Liver (tissue), 8 donors: ENCODE measurements at regions not wholly inside any gene's neighbourhood (a gene's known extent, or its start where the extent isn't known, plus 50 kb on each side); places are given as distances from the start of the nearest gene placed in this dataset.

Experiments
- DNase-seq: peaks from one replicate; pipeline ENCODE4 v3.0.0-alpha.2; 2017; ENCODE audit warnings: low spot score
- H3K27ac ChIP-seq, 2 donors: one replicate each; pipeline ENCODE4 v1.7.0; 2013; ENCODE audit warnings: inconsistent platforms in 2 of 2, low read length in 2 of 2, control low read depth in 1 of 2, low read depth in 1 of 2, mild to moderate bottlenecking in 1 of 2
- H3K27me3 ChIP-seq, 4 donors: one replicate each; pipeline versions ENCODE4 v1.6.1 to v1.7.0; 2013; ENCODE audit warnings: low read length in 3 of 4, inconsistent platforms in 1 of 4, mild to moderate bottlenecking in 1 of 4, moderate library complexity in 1 of 4; ENCODE audit not compliant: control insufficient read depth in 4 of 4, insufficient read depth in 4 of 4
- H3K36me3 ChIP-seq, 4 donors: one replicate each; pipeline versions ENCODE4 v1.6.1 to v1.7.0; 2013; ENCODE audit warnings: low read length in 3 of 4, mild to moderate bottlenecking in 3 of 4, low read depth in 1 of 4, moderate library complexity in 1 of 4; ENCODE audit not compliant: control insufficient read depth in 4 of 4, insufficient read depth in 3 of 4
- H3K4me1 ChIP-seq, 4 donors: one replicate each; pipeline versions ENCODE4 v1.6.1 to v1.7.0; 2013; ENCODE audit warnings: low read length in 3 of 4, mild to moderate bottlenecking in 3 of 4, moderate library complexity in 1 of 4; ENCODE audit not compliant: control insufficient read depth in 4 of 4, insufficient read depth in 4 of 4
- H3K4me3 ChIP-seq, 3 donors: one replicate each; pipeline versions ENCODE4 v1.6.1 to v1.7.0; 2013; ENCODE audit warnings: low read length in 3 of 3, control low read depth in 1 of 3, low read depth in 1 of 3, mild to moderate bottlenecking in 1 of 3
- H3K9ac ChIP-seq, 2 donors: one replicate each; pipeline ENCODE4 v1.7.0; 2013; ENCODE audit warnings: low read length in 2 of 2, mild to moderate bottlenecking in 2 of 2, moderate library complexity in 2 of 2, control low read depth in 1 of 2, low read depth in 1 of 2
- H3K9me3 ChIP-seq, 4 donors: one replicate each; pipeline versions ENCODE4 v1.6.1 to v1.7.0; 2013; ENCODE audit warnings: low read length in 3 of 4; ENCODE audit not compliant: control insufficient read depth in 4 of 4
- EGR1 ChIP-seq, 2 donors: IDR thresholded peaks; 2 replicates each; pipeline ENCODE4 v1.6.1; 2016 to 2018; ENCODE audit warnings: antibody characterized with exemption in 2 of 2, low read depth in 2 of 2
- FOXA1 ChIP-seq: IDR thresholded peaks from 2 replicates; pipeline ENCODE4 v1.6.1; 2016; ENCODE audit warnings: antibody characterized with exemption
- FOXA2 ChIP-seq: IDR thresholded peaks from 2 replicates; pipeline ENCODE4 v1.6.1; 2016; ENCODE audit warnings: antibody characterized with exemption
- GABPA ChIP-seq, 2 donors: IDR thresholded peaks in 1 of 2; conservative IDR thresholded peaks in 1 of 2; 2 replicates each; pipeline ENCODE4 v1.6.1; 2016; ENCODE audit warnings: antibody characterized with exemption in 2 of 2, mild to moderate bottlenecking in 1 of 2, moderate library complexity in 1 of 2
- HNF4A ChIP-seq, 2 donors: conservative IDR thresholded peaks; 2 replicates each; pipeline ENCODE4 v1.6.1; 2016; ENCODE audit warnings: antibody characterized with exemption in 2 of 2, mild to moderate bottlenecking in 2 of 2
- HNF4G ChIP-seq: IDR thresholded peaks from 2 replicates; pipeline ENCODE4 v1.6.1; 2016; ENCODE audit warnings: antibody characterized with exemption
- JUND ChIP-seq, 2 donors: IDR thresholded peaks; 2 replicates each; pipeline ENCODE4 v1.6.1; 2016; ENCODE audit warnings: antibody characterized with exemption in 2 of 2
- MAX ChIP-seq: IDR thresholded peaks from 2 replicates; pipeline ENCODE4 v1.6.1; 2016; ENCODE audit warnings: antibody characterized with exemption
- NR2F2 ChIP-seq: IDR thresholded peaks from 2 replicates; pipeline ENCODE4 v1.6.1; 2016; ENCODE audit warnings: antibody characterized with exemption
- RAD21 ChIP-seq, 2 donors: IDR thresholded peaks; 2 replicates each; pipeline ENCODE4 v1.6.1; 2016; ENCODE audit warnings: antibody characterized with exemption in 2 of 2, mild to moderate bottlenecking in 2 of 2
- RXRA ChIP-seq, 2 donors: IDR thresholded peaks; 2 replicates each; pipeline ENCODE4 v1.6.1; 2017 to 2018; ENCODE audit warnings: antibody characterized with exemption in 2 of 2, mild to moderate bottlenecking in 1 of 2
- SP1 ChIP-seq: IDR thresholded peaks from 2 replicates; pipeline ENCODE4 v1.6.1; 2018; ENCODE audit warnings: antibody characterized with exemption, mild to moderate bottlenecking
- TAF1 ChIP-seq: conservative IDR thresholded peaks from 2 replicates; pipeline ENCODE4 v1.6.1; 2016; ENCODE audit warnings: antibody characterized with exemption, mild to moderate bottlenecking
- YY1 ChIP-seq: IDR thresholded peaks from 2 replicates; pipeline ENCODE4 v1.6.1; 2016; ENCODE audit warnings: antibody characterized with exemption, mild to moderate bottlenecking
- ZBTB33 ChIP-seq: IDR thresholded peaks from 2 replicates; pipeline ENCODE4 v1.6.1; 2016; ENCODE audit warnings: antibody characterized with exemption
- WGBS: extraction: QIAGEN DNeasy Blood & Tissue Kit; methylation state at CpG from one replicate; pipeline ENCODE4 v1.1.7; 2013; 5-methylcytosine and 5-hydroxymethylcytosine counted together
- TF ChIP-seq, protein P1 (sequence below): fragments of 150-350 bp; IDR thresholded peaks from 2 replicates; pipeline ENCODE4 v1.5.1; 2017; ENCODE audit warnings: improper control_type of control experiment, low read depth, low read length; ENCODE audit not compliant: missing input control
- TF ChIP-seq, protein P2 (sequence below): IDR thresholded peaks from 2 replicates; pipeline ENCODE4 v1.6.1; 2016; ENCODE audit warnings: antibody characterized with exemption
- TF ChIP-seq, protein P3 (sequence below): IDR thresholded peaks from 2 replicates; pipeline ENCODE4 v1.6.1; 2016; ENCODE audit warnings: antibody characterized with exemption, mild to moderate bottlenecking
- donor health status: healthy.
- donor health status: healthy.
- donor health status: healthy.
- donor health status: healthy.
- donor health status: healthy.

- Histone ChIP-seq H3K27me3 (no peaks in the 10 kb centered on the region), H3K4me3 (no peak overlapping the region), H3K27ac (no peak overlapping the region), H3K4me1 (no peaks in the 10 kb centered on the region), H3K9me3 (no peaks in the 10 kb centered on the region), H3K36me3 (no peaks in the 10 kb centered on the region), H3K9ac (no peak overlapping the region)
- TF ChIP-seq EGR1 (IDR thresholded peaks at IDR 0.05; ENCODE audit: low read depth in 2 of 2) (no peak), FOXA1 (no peak)
- DNase-seq: no peak
- 60% methylated on average over 2 of the region's 2 CpGs for WGBS
Observed at GRCh38 chr2:12074845-12075217, 328.4 kb downstream of the LPIN1 start.

DNA sequence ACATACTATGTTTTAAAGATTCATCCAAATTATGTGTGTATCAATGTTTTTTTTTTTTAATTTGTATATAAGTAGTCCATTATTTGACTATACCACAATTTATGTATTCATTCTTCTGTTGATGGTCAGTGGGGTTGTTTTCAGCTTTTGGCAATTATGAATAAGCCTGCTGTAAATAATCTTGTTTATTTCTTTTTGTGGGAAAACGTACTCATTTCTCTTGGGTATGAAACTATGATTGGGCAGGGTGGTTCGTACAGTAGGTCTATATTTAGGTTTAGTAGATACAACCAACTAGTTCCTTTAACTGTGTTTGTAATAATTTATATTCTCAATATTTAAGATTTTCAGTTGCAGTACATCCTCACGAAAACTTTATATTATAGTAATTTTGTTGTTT is 329.2 kb downstream of the LPIN1 start:
- TF ChIP-seq RXRA (IDR thresholded peaks at IDR 0.05): no peak
- no peak for TF ChIP-seq EGR1 (IDR thresholded peaks at IDR 0.05; ENCODE audit: low read depth in 2 of 2)
- TF ChIP-seq SP1: no peak
- no peak for TF ChIP-seq JUND (IDR thresholded peaks at IDR 0.05)
- no peak for TF ChIP-seq MAX
- TF ChIP-seq FOXA1: no peak
- TF ChIP-seq GABPA (IDR thresholded peaks at IDR 0.05 in 1 of 2, conservative IDR thresholded peaks at IDR 0.05 in 1 of 2): no peak
- no peak for TF ChIP-seq ZBTB33
- TF ChIP-seq, protein P1, sequence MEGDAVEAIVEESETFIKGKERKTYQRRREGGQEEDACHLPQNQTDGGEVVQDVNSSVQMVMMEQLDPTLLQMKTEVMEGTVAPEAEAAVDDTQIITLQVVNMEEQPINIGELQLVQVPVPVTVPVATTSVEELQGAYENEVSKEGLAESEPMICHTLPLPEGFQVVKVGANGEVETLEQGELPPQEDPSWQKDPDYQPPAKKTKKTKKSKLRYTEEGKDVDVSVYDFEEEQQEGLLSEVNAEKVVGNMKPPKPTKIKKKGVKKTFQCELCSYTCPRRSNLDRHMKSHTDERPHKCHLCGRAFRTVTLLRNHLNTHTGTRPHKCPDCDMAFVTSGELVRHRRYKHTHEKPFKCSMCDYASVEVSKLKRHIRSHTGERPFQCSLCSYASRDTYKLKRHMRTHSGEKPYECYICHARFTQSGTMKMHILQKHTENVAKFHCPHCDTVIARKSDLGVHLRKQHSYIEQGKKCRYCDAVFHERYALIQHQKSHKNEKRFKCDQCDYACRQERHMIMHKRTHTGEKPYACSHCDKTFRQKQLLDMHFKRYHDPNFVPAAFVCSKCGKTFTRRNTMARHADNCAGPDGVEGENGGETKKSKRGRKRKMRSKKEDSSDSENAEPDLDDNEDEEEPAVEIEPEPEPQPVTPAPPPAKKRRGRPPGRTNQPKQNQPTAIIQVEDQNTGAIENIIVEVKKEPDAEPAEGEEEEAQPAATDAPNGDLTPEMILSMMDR: no peak
- TF ChIP-seq FOXA2: no peak
- no peak for TF ChIP-seq NR2F2
- TF ChIP-seq TAF1: no peak
- WGBS: 82% methylated on average over 3 of the region's 3 CpGs

GRCh38 chr2:12076810-12077209 is 330.4 kb downstream of the LPIN1 start:
- WGBS: 59% methylated on average over 5 of the region's 5 CpGs
- TF ChIP-seq FOXA2 (no peak), EGR1 (IDR thresholded peaks at IDR 0.05; ENCODE audit: low read depth in 2 of 2) (no peak), YY1 (no peak), MAX (no peak), ZBTB33 (no peak), HNF4G (no peak), TAF1 (no peak), RXRA (IDR thresholded peaks at IDR 0.05) (no peak), GABPA (IDR thresholded peaks at IDR 0.05 in 1 of 2, conservative IDR thresholded peaks at IDR 0.05 in 1 of 2) (no peak), HNF4A (conservative IDR thresholded peaks at IDR 0.05) (no peak), JUND (IDR thresholded peaks at IDR 0.05) (no peak), RAD21 (IDR thresholded peaks at IDR 0.05) (no peak), FOXA1 (no peak)
- TF ChIP-seq, protein P2, sequence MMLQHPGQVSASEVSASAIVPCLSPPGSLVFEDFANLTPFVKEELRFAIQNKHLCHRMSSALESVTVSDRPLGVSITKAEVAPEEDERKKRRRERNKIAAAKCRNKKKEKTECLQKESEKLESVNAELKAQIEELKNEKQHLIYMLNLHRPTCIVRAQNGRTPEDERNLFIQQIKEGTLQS: no peak
- TF ChIP-seq, protein P3, sequence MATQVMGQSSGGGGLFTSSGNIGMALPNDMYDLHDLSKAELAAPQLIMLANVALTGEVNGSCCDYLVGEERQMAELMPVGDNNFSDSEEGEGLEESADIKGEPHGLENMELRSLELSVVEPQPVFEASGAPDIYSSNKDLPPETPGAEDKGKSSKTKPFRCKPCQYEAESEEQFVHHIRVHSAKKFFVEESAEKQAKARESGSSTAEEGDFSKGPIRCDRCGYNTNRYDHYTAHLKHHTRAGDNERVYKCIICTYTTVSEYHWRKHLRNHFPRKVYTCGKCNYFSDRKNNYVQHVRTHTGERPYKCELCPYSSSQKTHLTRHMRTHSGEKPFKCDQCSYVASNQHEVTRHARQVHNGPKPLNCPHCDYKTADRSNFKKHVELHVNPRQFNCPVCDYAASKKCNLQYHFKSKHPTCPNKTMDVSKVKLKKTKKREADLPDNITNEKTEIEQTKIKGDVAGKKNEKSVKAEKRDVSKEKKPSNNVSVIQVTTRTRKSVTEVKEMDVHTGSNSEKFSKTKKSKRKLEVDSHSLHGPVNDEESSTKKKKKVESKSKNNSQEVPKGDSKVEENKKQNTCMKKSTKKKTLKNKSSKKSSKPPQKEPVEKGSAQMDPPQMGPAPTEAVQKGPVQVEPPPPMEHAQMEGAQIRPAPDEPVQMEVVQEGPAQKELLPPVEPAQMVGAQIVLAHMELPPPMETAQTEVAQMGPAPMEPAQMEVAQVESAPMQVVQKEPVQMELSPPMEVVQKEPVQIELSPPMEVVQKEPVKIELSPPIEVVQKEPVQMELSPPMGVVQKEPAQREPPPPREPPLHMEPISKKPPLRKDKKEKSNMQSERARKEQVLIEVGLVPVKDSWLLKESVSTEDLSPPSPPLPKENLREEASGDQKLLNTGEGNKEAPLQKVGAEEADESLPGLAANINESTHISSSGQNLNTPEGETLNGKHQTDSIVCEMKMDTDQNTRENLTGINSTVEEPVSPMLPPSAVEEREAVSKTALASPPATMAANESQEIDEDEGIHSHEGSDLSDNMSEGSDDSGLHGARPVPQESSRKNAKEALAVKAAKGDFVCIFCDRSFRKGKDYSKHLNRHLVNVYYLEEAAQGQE: no peak
- Histone ChIP-seq H3K9ac (no peak overlapping the region), H3K27ac (no peak overlapping the region), H3K36me3 (no peaks in the 10 kb centered on the region), H3K4me1 (no peaks in the 10 kb centered on the region), H3K9me3 (no peaks in the 10 kb centered on the region), H3K4me3 (no peak overlapping the region), H3K27me3 (no peaks in the 10 kb centered on the region)
- DNase-seq: no peak

More for the DNA sequence above, 329.2 kb downstream of the LPIN1 start:
- H3K36me3 ChIP-seq: no peaks in the 10 kb centered on the region
- no peak overlapping the region for H3K4me3 ChIP-seq
- H3K27me3 ChIP-seq: no peaks in the 10 kb centered on the region
- H3K27ac ChIP-seq: no peak overlapping the region
- no peak for DNase-seq
- H3K9me3 ChIP-seq: no peaks in the 10 kb centered on the region
- no peak overlapping the region for H3K9ac ChIP-seq
- H3K4me1 ChIP-seq: no peaks in the 10 kb centered on the region
